GM19467 (cell line): ENCODE measurements at regions not wholly inside any gene's neighbourhood (a gene's known extent, or its start where the extent isn't known, plus 50 kb on each side); places are given as distances from the start of the nearest gene placed in this dataset.

Source experiments
- ATAC-seq: cut with Tn5 transposase; IDR thresholded peaks from one replicate; pipeline ENCODE4 v1.9.1; 2021; ENCODE audit warnings: mild to moderate bottlenecking, moderate library complexity; ENCODE audit not compliant: unreplicated experiment

- no peak for ATAC-seq
These were observed 176.7 kb downstream of the MED10 start for GRCh38 chr5:6201631-6202030.

DNA sequence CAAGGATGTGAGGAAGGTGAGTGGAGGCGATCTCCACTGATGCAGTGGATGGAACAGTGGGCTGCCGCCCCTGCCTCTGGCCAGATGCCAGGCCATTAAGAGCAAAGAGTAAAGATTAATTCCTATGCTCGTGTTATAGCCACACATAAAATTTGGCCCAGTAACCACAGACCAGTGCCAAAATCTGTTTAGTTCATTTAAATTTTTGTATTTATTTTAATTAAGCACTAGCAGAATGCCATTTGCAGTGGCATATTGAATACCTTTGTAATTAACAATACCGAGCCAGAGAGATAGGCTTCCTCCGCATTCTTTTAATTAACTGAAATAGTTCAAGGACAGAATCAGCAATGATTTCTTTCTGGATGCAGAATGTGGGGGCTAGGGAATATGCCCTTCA, 179.8 kb downstream of the MED10 start:
- no peak for ATAC-seq

DNA sequence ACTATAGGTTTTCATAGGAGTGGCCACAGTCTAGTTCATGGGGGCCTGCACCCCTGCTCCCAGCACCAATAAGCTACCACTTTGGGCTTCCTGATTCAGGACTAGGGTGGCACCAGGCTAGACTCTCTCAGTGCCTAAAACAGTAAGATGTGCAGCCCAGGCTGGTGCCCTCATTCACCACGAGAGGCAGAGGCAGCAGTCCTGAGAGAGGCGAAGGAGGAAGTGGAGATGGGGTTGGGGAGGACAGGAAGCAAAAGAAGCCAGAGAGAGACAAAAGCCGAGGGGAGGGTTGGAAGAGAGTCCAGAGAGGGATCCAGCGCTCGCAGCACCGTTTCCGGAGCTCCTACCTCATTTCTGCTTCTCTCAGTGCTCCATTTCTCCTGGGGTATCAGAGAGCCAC, 180.9 kb downstream of the MED10 start:
- ATAC-seq: no peak

DNA sequence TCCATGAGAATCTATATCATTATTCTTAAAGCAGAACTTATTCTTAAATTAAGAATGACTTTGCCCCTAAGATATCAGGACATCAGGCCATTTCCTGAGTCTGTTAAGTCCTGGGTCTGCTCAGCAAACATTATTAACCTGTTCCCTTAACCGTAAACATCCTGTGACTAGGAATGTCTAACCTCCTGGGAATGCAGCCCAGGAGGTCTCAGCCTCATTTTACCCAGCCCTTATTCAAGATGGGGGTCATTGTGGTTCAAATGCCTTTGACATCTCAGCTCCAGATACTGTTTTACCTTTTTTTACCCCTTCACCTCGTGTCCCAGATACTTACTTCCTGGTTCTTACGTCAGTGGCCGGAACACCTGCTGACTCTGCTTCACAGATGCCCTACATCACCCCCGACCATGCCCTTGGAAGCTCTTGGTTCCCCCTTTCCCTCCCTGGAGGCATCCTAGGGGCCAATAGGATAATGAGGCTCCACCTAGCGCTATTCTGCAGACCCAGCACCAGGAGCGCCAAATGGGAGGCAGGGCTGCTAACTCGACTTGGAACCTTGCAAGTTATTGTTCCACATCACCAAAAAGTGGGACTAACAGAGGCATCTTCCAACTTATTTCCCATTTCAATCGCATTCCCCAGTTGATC, 182.5 kb downstream of the MED10 start:
- no peak for ATAC-seq

- ATAC-seq: no peak
These were observed 183.3 kb downstream of the MED10 start for GRCh38 chr5:6194906-6195612.

DNA sequence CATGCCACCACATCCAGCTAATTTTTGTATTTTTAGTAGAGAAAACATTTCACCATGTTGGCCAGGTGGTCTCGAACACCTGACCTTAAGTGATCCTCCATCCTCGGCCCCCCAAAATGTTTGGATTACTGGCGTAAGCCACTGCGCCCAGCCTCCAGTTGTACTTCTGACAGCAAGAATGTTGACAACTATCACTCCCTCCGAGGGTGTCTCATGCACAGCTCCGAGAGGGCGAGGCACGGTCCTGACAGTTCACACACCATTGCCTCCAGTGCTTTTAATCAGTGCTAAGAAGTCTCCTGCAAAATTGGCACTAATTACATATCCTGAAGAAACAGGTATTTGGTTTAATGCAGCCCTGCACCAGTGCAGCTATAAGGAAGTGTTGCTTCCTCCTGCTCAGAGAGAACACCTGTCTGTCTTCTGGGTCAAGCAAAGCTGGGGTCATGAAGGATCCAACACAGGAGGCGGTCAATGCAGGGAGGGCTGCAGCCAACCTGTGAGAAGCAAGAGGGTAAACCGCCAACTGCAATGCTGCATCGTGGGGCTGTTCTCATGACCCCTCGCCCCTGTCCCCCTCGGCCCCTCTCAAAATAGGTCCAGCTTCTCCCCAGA, 184.0 kb downstream of the MED10 start:
- no peak for ATAC-seq

- ATAC-seq: no peak
These were observed 185.0 kb downstream of the MED10 start for GRCh38 chr5:6193310-6193709.

DNA sequence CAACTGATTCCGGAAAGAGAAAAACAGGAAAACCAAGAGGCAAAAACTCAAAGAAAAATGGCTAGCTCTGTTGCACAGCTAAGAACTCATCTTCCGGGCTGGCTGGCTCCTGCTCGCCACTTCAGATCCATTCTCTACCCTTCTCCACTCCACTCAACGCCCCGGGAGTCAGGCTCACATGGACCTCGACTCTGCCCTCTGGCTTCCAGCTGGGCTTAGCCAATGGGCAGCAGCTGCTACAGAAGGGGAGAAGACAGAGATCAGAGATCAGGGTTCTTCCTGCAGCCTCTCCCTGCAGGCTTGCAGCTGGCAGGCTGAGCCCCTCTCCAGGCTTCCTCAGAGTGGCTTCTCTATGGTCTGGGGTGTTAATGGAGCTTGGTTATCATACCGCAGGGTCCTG, 187.5 kb downstream of the MED10 start:
- no peak for ATAC-seq

DNA sequence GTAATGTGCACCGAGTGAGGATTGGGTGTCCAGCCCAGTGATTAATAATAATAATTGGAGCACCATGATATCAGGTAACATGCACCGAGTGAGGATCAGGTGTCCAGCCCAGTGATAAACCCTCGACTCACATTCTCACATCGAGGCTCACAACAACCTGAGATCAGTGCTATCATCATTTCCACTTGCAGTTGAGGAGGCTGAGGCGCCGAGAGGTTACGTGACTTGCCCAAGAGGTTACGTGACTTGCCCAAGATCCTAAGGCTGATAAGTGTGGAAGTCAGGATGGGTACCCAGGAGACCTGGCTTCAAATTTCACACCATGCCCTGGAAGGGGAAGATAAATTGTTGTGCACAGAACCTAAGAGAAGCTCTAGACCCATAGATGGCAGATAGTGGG, 189.4 kb downstream of the MED10 start:
- ATAC-seq: no peak

- ATAC-seq: peak; percentile 93
These were observed 190.0 kb downstream of the MED10 start for GRCh38 chr5:6188344-6188743.

DNA sequence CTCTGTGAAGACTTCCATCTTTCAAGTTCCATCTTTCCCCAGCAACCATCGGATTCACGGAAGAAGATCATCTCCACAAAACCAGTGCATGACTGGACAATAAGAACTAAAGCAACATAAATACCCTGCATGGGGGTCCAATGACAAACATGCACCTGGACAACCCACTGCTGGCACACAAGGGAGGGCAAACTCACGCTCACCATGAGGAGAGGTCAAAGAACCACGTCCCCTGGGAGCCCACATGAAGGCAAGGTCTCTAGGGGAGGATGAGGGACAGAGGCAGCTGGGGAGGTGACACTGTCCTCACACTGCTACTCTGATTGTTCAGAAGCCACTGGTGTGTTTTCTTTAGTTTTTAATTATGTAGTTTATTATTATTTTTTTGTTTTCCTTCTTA, 190.8 kb downstream of the MED10 start:
- ATAC-seq: no peak

- ATAC-seq: no peak
These were observed 192.8 kb downstream of the MED10 start for GRCh38 chr5:6185574-6185973.

GRCh38 chr5:6184481-6184880, 193.9 kb downstream of the MED10 start:
- no peak for ATAC-seq

- ATAC-seq: no peak
These were observed 194.7 kb downstream of the MED10 start for GRCh38 chr5:6183391-6184390.

DNA sequence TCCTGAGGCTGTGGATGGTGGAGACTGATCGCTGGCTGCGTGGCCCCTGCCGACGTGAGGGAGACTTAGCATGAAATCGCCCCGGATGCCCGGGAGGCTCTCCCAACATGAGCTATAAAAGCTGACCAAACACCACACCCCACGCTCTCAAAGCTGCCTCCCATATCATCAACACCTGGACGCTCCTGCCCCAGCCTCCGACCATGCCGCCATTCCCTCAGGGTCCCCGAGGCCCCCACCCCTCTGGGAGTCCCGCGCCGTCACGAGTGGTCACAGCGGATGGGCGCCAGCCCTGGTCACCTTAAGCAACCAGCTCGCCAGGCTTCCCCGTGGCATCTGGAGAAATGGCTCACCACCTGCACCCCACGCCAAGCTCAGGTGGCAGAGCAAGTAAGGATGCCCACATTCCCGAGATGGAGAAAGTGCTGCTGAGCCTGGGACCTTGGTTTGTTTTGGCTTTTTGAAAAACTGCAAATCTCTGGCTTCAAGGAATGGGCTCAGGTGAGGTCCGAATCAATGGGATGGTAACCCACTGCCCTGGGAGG, 196.0 kb downstream of the MED10 start:
- no peak for ATAC-seq

DNA sequence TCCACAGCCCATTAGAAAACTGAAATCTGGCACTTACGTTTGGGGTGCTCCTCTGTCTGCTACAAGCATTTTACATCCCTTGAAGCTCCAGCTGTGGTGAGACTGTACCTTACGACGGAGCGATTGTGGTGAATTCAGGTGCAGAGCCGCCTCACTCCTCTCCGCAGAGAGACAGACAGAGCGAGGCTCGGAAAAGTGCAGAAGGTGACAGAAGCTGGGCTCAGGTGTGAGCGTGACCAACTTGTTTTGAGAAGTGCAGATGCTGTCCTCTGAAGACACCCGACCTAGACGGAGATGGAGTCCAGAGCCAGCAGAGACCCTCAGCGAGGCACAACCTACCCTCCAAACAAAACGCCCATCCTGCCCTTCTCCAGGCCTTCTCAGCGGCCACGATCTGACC, 196.5 kb downstream of the MED10 start:
- no peak for ATAC-seq

DNA sequence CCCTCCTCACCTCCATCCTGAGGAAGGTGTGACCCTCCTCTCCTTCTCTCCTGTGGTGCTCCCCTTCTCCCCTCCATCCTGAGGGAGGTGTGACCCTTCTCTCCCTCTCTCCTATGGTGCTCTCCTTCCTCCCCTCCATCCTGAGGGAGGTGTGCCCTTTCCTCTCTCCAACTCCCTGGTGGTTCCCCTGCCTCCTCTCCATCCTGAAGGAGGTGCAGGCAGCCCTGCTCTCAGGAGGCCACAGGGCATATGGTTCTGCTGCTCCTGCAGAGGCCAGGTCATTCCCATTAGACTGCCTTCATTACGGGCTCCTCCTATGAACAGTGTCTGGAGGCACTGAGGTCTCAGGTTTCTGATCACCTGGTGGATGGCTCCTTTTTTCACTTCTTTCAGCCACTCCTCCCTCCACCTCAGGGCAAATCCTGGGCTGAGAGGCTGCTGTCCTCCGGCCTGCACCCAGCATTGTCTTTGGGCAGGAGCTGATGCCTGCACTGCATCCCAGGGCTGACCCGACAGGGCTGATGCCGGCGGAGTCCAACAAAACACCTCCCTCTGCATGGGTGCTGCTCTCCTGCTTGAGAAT, 197.1 kb downstream of the MED10 start:
- ATAC-seq: no peak

DNA sequence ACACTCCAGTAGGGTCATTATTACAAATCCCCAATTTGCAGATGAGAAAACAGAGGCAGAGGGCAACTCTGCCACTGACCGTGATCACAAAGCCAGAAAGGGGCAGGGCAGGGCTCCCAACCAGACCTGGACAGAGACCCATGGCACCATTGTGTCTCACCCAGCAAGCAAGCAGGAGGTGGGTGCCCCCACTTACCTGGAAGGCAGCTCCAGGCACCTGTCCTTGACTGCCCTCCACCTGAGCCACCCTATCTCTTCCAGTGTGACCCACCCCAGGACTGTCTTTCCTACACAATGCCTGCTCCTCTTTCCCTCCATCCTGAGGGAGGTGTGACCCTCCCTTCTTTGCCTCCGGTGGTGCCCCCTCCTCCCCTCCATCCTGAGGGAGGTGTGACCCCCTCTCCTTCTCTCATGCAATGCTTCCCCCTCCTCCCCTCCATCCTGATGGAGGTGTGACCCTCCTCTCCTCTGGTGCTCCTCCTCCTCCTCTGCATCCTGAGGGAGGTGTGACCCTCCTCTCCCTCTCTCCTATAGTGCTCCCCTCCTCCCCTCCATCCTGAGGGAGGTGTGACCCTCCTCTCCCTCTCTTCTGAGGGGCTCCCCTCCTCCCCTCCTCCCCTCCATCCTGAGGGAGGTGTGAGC, 198.0 kb downstream of the MED10 start:
- no peak for ATAC-seq

DNA sequence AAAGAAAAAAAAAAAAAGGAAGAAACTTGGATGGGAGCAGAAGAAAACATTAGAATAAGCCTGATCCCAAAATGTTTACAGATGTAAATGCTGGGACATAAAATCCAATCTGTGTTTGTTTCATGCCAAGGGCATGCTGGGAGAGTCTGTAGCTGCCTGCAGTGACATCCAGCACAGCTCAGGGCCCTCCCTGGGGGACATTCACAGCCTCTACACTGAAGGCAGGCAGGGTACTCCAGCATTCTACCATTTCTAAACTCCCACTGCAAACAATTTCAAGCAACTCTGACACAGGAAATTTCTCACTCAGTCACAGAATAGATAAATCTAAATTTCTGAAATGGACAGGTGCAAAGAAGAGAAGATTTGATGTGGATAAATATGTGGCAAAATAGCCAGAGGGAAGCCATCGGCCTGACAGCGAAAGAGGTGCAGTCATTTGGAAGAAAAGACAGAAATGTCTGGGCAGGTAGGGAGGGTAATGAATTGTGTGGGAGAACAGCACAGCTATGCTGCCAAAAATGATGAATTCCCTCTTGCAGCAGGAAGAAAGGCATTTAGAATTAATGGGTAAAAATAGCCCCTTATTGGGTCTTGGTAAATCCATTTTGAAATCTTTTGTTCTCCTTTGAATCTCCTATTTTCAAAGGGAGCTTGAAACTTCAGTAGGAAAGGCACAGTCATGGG, 199.4 kb downstream of the MED10 start:
- no peak for ATAC-seq
